ENCODE measurements at regions not wholly inside any gene's neighbourhood (a gene's known extent, or its start where the extent isn't known, plus 50 kb on each side); places are given as distances from the start of the nearest gene placed in this dataset.

DNA sequence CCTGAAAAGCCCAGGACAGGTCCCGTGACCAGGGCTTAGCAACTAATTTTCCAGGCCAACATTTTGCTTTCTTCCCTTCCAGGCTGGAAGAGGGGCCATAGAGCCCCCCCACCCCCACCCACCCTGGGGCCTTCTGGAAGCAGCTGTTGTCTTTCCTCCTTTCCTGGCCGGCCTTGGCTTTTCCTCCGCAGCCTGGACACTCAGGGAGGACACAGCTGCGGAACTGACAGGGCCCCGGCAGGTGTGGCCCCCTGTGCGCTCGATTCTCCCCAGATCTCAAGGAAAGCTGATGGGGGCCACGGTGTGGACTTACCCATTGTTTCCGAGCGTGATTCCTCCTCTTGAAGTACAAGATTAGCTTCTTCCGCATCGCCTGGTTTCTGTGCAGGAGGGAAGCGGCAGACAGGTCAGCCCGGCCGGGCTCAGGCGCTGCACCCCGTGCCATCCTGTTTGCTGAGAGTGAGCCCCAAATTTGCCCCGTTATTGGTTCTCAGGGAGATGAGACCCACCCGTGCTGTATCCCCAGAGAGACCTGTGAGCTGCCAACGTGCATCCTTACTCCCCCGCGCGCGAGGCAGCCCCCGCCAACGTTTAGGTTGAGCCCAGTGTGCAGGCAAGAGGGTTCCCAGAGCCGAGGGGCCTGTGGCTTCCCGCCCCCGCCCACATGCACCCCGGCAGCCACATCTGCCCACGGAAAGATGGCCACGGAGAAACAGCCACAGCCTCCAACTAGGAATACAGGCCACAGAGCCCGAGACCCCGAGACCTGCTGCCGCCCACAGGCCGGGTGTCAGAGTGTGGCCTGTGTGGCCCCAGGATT, 129.6 kb downstream of the NCOR2 start:
- DNase-seq, result no peak
- no peak for TF ChIP-seq EZH2phosphoT487 (IDR thresholded peaks at IDR 0.05; ENCODE audit: low read length)
- TF ChIP-seq EZH2 (optimal IDR thresholded peaks at IDR 0.05; ENCODE audit: low read depth, low read length), result no peak
- TF ChIP-seq, protein P1, sequence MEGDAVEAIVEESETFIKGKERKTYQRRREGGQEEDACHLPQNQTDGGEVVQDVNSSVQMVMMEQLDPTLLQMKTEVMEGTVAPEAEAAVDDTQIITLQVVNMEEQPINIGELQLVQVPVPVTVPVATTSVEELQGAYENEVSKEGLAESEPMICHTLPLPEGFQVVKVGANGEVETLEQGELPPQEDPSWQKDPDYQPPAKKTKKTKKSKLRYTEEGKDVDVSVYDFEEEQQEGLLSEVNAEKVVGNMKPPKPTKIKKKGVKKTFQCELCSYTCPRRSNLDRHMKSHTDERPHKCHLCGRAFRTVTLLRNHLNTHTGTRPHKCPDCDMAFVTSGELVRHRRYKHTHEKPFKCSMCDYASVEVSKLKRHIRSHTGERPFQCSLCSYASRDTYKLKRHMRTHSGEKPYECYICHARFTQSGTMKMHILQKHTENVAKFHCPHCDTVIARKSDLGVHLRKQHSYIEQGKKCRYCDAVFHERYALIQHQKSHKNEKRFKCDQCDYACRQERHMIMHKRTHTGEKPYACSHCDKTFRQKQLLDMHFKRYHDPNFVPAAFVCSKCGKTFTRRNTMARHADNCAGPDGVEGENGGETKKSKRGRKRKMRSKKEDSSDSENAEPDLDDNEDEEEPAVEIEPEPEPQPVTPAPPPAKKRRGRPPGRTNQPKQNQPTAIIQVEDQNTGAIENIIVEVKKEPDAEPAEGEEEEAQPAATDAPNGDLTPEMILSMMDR (IDR thresholded peaks at IDR 0.05; ENCODE audit: low read length), result no peak
- Histone ChIP-seq H3K9me2 (replicated peaks; ENCODE audit: insufficient read depth, low read length) (no peaks in the 10 kb centered on the region), H3K79me2 (ENCODE audit: low read length) (peaks cover 12% of the 10 kb centered on the region), H3K36me3 (replicated peaks; ENCODE audit: insufficient read depth, low read length) (no peaks in the 10 kb centered on the region), H4K20me1 (ENCODE audit: insufficient read depth, low read length) (no peaks in the 10 kb centered on the region), H3K27ac (ENCODE audit: low read length) (no peak overlapping the region), H3K4me2 (ENCODE audit: low read depth, low read length) (no peak overlapping the region), H2AFZ (ENCODE audit: low read length) (no peak overlapping the region), H3K27me3 (replicated peaks; ENCODE audit: insufficient read depth, low read length) (no peaks in the 10 kb centered on the region), H3K9me3 (replicated peaks; ENCODE audit: insufficient read depth, low read length) (no peaks in the 10 kb centered on the region), H3K4me1 (ENCODE audit: low read length) (no peaks in the 10 kb centered on the region), H3K9ac (ENCODE audit: low read length) (no peak overlapping the region), H3K4me3 (ENCODE audit: low read length) (no peak overlapping the region), H3F3A (ENCODE audit: insufficient read depth, low read length) (no peaks in the 10 kb centered on the region)

DNA sequence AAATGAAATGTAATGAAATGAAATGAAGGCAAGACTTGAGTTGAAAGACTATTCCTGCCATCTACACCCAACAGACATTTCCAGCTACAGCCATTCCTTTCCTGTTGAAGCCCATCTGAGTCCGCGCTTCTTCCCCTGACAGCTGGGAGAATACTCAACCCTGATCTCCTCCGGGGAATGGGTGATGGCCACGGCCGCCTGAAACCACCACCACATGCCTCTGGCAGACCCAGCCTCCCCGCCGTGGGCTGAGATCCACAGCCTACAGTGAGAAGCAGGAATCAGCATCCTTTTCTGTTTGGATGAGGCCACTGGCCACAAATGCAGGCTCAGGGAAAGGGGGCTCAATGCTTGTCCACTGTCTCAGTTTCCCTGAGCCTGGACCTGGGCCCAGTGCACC, 130.3 kb downstream of the NCOR2 start:
- no peak overlapping the region for H3K9ac ChIP-seq (ENCODE audit: low read length)
- no peaks in the 10 kb centered on the region for H3F3A ChIP-seq (ENCODE audit: insufficient read depth, low read length)
- H3K4me1 ChIP-seq (ENCODE audit: low read length), result no peaks in the 10 kb centered on the region
- H3K9me2 ChIP-seq (replicated peaks; ENCODE audit: insufficient read depth, low read length), result no peaks in the 10 kb centered on the region
- H3K4me2 ChIP-seq (ENCODE audit: low read depth, low read length), result no peak overlapping the region
- H3K79me2 ChIP-seq (ENCODE audit: low read length), result peaks cover 12% of the 10 kb centered on the region
- H2AFZ ChIP-seq (ENCODE audit: low read length), result no peak overlapping the region
- H3K4me3 ChIP-seq (ENCODE audit: low read length), result no peak overlapping the region
- no peaks in the 10 kb centered on the region for H3K9me3 ChIP-seq (replicated peaks; ENCODE audit: insufficient read depth, low read length)
- H3K27me3 ChIP-seq (replicated peaks; ENCODE audit: insufficient read depth, low read length), result no peaks in the 10 kb centered on the region
- H3K36me3 ChIP-seq (replicated peaks; ENCODE audit: insufficient read depth, low read length), result no peaks in the 10 kb centered on the region
- no peak for DNase-seq
- no peaks in the 10 kb centered on the region for H4K20me1 ChIP-seq (ENCODE audit: insufficient read depth, low read length)
- TF ChIP-seq EZH2phosphoT487 (IDR thresholded peaks at IDR 0.05; ENCODE audit: low read length) (no peak), EZH2 (optimal IDR thresholded peaks at IDR 0.05; ENCODE audit: low read depth, low read length) (no peak)
- TF ChIP-seq, protein P1 (IDR thresholded peaks at IDR 0.05; ENCODE audit: low read length), result no peak
- no peak overlapping the region for H3K27ac ChIP-seq (ENCODE audit: low read length)

- no peak overlapping the region for H3K4me2 ChIP-seq (ENCODE audit: low read depth, low read length)
- no peaks in the 10 kb centered on the region for H3K27me3 ChIP-seq (replicated peaks; ENCODE audit: insufficient read depth, low read length)
- no peaks in the 10 kb centered on the region for H4K20me1 ChIP-seq (ENCODE audit: insufficient read depth, low read length)
- H3K27ac ChIP-seq (ENCODE audit: low read length), result no peak overlapping the region
- no peak overlapping the region for H3K9ac ChIP-seq (ENCODE audit: low read length)
- H3K4me3 ChIP-seq (ENCODE audit: low read length), result no peak overlapping the region
- no peak for DNase-seq
- no peaks in the 10 kb centered on the region for H3K9me3 ChIP-seq (replicated peaks; ENCODE audit: insufficient read depth, low read length)
- H3K36me3 ChIP-seq (replicated peaks; ENCODE audit: insufficient read depth, low read length), result no peaks in the 10 kb centered on the region
- H3K4me1 ChIP-seq (ENCODE audit: low read length), result no peaks in the 10 kb centered on the region
- H3K79me2 ChIP-seq (ENCODE audit: low read length), result peaks cover 8% of the 10 kb centered on the region
- no peak overlapping the region for H2AFZ ChIP-seq (ENCODE audit: low read length)
- TF ChIP-seq EZH2phosphoT487 (IDR thresholded peaks at IDR 0.05; ENCODE audit: low read length), result no peak
- TF ChIP-seq EZH2 (optimal IDR thresholded peaks at IDR 0.05; ENCODE audit: low read depth, low read length), result no peak
- TF ChIP-seq, protein P1 (IDR thresholded peaks at IDR 0.05; ENCODE audit: low read length), result no peak
- no peaks in the 10 kb centered on the region for H3F3A ChIP-seq (ENCODE audit: insufficient read depth, low read length)
- no peaks in the 10 kb centered on the region for H3K9me2 ChIP-seq (replicated peaks; ENCODE audit: insufficient read depth, low read length)
These were observed 131.0 kb downstream of the NCOR2 start for GRCh38 chr12:124436366-124436765.
